Astrocyte of the cerebellum (primary cell): ENCODE measurements at regions not wholly inside any gene's neighbourhood (a gene's known extent, or its start where the extent isn't known, plus 50 kb on each side); places are given as distances from the start of the nearest gene placed in this dataset.

ENCODE experiments used
- DNase-seq: peaks from one replicate; pipeline ENCODE4 v3.0.0-alpha.2; 2011; ENCODE audit warnings: low read depth
- H3K4me3 ChIP-seq: 2 replicates; pipeline ENCODE4 v1.5.1; 2011; ENCODE audit warnings: mild to moderate bottlenecking, low read depth, low read length, moderate library complexity
- in situ Hi-C: cut with HindIII; loops from 2 replicates; pipeline ENCODE4 v1.10.0; 2017; ENCODE audit warnings: low sequenced_read_pairs
- TF ChIP-seq, protein P1 (sequence below): IDR thresholded peaks from 2 replicates; pipeline ENCODE4 v1.5.1; 2012; ENCODE audit warnings: low read length, low read depth, moderate library complexity, mild to moderate bottlenecking; ENCODE audit errors: missing control alignments

DNA sequence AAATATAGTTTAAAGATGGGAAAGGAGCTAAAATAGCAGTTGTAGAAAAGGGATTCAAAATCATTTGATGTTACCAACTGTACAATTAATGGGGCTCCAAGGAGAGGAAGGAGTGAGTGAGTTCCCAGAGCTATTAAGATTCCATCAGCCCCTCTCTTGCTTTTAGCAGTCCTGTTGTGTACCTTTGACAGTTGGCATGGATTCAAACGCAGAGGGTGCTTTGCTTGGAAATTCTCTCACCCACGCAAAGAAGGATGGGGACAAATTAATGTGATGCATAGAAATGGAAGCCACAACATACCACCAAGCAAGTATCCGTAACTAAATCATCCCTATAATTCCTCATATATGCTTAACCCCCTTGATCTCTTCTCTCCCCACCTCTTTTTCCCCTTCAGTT is 461.3 kb downstream of the EBF1 start:
- no peak overlapping the region for H3K4me3 ChIP-seq
- TF ChIP-seq, protein P1, sequence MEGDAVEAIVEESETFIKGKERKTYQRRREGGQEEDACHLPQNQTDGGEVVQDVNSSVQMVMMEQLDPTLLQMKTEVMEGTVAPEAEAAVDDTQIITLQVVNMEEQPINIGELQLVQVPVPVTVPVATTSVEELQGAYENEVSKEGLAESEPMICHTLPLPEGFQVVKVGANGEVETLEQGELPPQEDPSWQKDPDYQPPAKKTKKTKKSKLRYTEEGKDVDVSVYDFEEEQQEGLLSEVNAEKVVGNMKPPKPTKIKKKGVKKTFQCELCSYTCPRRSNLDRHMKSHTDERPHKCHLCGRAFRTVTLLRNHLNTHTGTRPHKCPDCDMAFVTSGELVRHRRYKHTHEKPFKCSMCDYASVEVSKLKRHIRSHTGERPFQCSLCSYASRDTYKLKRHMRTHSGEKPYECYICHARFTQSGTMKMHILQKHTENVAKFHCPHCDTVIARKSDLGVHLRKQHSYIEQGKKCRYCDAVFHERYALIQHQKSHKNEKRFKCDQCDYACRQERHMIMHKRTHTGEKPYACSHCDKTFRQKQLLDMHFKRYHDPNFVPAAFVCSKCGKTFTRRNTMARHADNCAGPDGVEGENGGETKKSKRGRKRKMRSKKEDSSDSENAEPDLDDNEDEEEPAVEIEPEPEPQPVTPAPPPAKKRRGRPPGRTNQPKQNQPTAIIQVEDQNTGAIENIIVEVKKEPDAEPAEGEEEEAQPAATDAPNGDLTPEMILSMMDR = no peak
- in situ Hi-C loops = no loop called here
- DNase-seq = no peak

DNA sequence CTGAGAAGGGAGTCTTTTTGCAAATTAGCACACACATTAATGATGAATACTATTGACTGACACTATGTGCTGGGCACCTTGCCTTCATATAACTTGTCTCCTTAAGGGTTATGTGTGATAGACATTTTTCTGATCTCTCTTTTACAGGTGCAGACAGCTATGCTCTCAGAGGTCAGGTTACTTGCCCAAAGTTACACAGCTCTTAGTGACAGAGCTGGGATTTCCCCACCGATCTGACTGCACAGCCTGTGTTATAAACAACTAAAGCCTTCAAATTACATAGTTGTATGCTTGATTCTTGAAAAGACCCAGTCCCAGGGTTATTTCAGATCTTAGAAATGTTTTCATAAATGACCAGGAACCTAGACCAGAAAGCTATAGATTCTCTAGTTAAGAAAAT is 462.7 kb downstream of the EBF1 start:
- no peak for DNase-seq
- TF ChIP-seq, protein P1 = no peak
- no peak overlapping the region for H3K4me3 ChIP-seq
- in situ Hi-C loops = no loop called here

DNA sequence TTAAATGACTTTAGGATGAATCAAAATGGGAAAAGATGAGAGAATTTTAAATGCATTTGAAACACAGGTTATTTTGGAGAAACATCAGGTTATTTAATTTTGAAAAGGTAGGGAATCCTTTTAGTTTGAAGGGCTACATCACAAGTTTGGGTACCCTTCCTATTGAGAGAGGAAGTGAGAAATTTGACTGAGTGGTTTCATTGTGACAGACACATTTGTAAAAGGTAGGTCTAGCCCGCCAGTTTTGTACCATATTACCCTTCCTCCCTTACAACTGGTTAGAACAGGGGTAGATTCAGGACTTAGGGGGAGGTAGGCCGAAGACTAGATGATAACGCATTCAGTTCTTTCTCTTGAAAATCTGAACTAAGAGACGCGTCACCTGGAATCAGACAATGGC is 464.2 kb downstream of the EBF1 start:
- no peak overlapping the region for H3K4me3 ChIP-seq
- in situ Hi-C loops = no loop called here
- no peak for DNase-seq
- TF ChIP-seq, protein P1 = no peak

- no peak for DNase-seq
- H3K4me3 ChIP-seq = no peak overlapping the region
- in situ Hi-C loops = no loop called here
- TF ChIP-seq, protein P1 = no peak
Observed at GRCh38 chr5:158634714-158635113, 465.0 kb downstream of the EBF1 start.

- TF ChIP-seq, protein P1 = no peak
- H3K4me3 ChIP-seq = no peak overlapping the region
- in situ Hi-C loops = no loop called here
- DNase-seq = no peak
Observed at GRCh38 chr5:158629591-158630312, 470.0 kb downstream of the EBF1 start.

- TF ChIP-seq, protein P1 = no peak
- no peak overlapping the region for H3K4me3 ChIP-seq
- no peak for DNase-seq
- in situ Hi-C loops = no loop called here
Observed at GRCh38 chr5:158626718-158627117, 473.0 kb downstream of the EBF1 start.

DNA sequence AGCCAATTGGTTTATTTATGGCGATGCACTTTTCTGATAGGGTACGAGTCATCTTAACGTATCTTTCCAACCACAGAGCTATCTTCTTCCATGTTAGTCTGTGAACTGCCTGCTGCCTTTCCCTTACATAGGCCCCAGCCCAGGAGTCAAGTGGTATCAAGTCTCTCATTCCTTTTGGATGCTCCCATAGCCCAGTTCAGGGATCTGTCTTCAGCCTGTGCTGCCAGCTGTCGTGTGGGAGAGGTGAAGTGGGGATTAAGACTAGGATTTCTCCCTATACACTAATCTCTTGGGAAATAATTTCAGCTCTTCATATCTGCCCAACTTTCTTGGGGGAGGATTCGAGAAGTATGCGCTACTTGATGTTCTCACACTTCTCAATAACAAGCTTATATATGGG is 475.7 kb downstream of the EBF1 start:
- no peak overlapping the region for H3K4me3 ChIP-seq
- TF ChIP-seq, protein P1 = no peak
- in situ Hi-C loops = no loop called here
- no peak for DNase-seq
